Gastrocnemius medialis (tissue), 4 donors: ENCODE measurements at regions not wholly inside any gene's neighbourhood (a gene's known extent, or its start where the extent isn't known, plus 50 kb on each side); places are given as distances from the start of the nearest gene placed in this dataset.

ENCODE experiments used
- CTCF ChIP-seq, 5 experiments: fragments of 450-650 bp in 3 of 5; fragments of 200-600 bp in 2 of 5; sonication (generic) in 2 of 5; IDR thresholded peaks in 4 of 5; conservative IDR thresholded peaks in 1 of 5; 1 replicate in 4 of 5; 2 replicates in 1 of 5; pipeline ENCODE4 v1.5.1; 2016 to 2019; ENCODE audit warnings: antibody characterized with exemption in 5 of 5, mild to moderate bottlenecking in 3 of 5, moderate library complexity in 3 of 5
- POLR2A ChIP-seq, 2 donors: fragments of 450-650 bp; IDR thresholded peaks; one replicate each; pipeline ENCODE4 v1.6.1; 2017; ENCODE audit warnings: antibody characterized with exemption in 2 of 2, mild to moderate bottlenecking in 2 of 2, moderate library complexity in 2 of 2

- TF ChIP-seq POLR2A (IDR thresholded peaks at IDR 0.05) (no peak), CTCF (IDR thresholded peaks at IDR 0.05 in 4 of 5, conservative IDR thresholded peaks at IDR 0.05 in 1 of 5) (no peak)
Observed at GRCh38 chr2:59567151-59567550, 986.3 kb downstream of the BCL11A start.
